ENCODE measurements at regions not wholly inside any gene's neighbourhood (a gene's known extent, or its start where the extent isn't known, plus 50 kb on each side); places are given as distances from the start of the nearest gene placed in this dataset.

GRCh38 chr9:129522351-129522750, 98.5 kb downstream of the C9orf50 start (continued):
- no peak for TF ChIP-seq CREB5 (CRISPR knock-in tag; IDR thresholded peaks at IDR 0.05; ENCODE audit: low read depth)
- no peak for TF ChIP-seq OSR1 (CRISPR knock-in tag; IDR thresholded peaks at IDR 0.05)
- TF ChIP-seq ISL1 (CRISPR knock-in tag; IDR thresholded peaks at IDR 0.05), result no peak

DNA sequence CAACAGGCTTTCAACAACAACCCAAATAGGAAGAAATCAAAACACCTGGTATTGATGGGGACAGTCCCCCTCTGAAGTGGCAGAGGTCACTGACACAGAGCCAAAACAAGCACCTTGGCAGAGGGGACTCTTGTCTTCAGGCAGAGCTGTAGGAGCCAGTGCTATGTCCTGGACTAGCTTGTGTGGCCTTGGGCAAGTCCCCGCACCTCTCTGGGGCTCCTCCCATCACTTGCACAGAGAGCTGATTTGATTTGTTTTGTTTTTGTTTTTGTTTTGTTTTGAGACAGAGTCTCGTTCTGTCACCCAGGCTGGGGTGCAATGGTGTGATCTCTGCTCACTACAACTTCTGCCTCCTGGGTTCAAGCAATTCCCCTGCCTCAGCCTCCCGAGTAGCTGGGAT, 100.8 kb downstream of the C9orf50 start:
- no peak for TF ChIP-seq PPARA (CRISPR knock-in tag; IDR thresholded peaks at IDR 0.05; ENCODE audit: borderline replicate concordance)
- no peak for TF ChIP-seq ESRRG (CRISPR knock-in tag; IDR thresholded peaks at IDR 0.05)
- no peak for ATAC-seq

DNA sequence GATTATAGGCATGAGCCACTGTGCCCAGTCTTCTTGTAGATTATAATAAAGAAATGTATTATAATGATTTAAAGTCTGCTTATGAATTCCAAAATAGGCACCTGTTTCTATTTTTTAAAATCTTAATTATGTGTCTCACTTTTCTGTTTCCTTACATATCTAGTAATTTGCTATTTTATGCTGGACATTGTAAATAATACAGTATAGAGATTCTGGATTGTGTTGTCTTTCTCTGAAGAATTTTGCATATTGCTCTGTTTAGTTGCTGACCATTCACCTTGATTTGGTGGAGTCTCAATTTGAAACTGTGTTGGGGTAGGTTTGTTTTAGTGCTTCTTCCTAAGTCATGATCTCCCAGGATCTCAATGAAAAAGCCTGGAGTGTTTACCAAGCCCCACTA, 102.8 kb downstream of the C9orf50 start:
- TF ChIP-seq RARB (CRISPR knock-in tag; IDR thresholded peaks at IDR 0.05), result no peak
- no peak for TF ChIP-seq BACH2 (CRISPR knock-in tag; IDR thresholded peaks at IDR 0.05; ENCODE audit: borderline replicate concordance)
- ATAC-seq, result no peak

DNA sequence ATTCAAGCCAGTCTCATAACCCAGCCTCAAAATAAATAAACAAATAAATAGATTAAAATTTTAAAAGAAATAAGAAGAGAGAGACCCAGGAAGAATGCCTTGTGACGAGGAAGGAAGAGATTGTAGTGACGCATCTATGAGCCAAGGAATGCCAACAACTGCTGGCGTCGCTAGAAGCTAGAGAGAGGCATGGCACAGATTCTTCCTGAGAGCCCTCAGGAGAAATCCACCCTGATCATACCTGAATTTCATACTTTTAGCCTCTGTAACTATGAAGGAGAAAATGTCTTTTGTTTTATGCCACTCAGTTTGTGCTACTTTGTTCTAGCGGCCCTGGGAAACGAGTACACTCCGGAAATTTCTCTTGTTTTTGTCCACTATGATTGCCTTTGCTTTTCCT, 103.9 kb downstream of the C9orf50 start:
- TF ChIP-seq ZFP30 (CRISPR knock-in tag; IDR thresholded peaks at IDR 0.05) (no peak), CSRNP3 (CRISPR knock-in tag; IDR thresholded peaks at IDR 0.05) (no peak), TOX (CRISPR knock-in tag; IDR thresholded peaks at IDR 0.05; ENCODE audit: borderline replicate concordance) (no peak), ZNF8 (CRISPR knock-in tag; IDR thresholded peaks at IDR 0.05) (no peak), ESRRG (CRISPR knock-in tag; IDR thresholded peaks at IDR 0.05) (no peak), ZNF70 (CRISPR knock-in tag; IDR thresholded peaks at IDR 0.05) (no peak), CREB5 (CRISPR knock-in tag; IDR thresholded peaks at IDR 0.05; ENCODE audit: low read depth) (no peak)
- ATAC-seq, result no peak

DNA sequence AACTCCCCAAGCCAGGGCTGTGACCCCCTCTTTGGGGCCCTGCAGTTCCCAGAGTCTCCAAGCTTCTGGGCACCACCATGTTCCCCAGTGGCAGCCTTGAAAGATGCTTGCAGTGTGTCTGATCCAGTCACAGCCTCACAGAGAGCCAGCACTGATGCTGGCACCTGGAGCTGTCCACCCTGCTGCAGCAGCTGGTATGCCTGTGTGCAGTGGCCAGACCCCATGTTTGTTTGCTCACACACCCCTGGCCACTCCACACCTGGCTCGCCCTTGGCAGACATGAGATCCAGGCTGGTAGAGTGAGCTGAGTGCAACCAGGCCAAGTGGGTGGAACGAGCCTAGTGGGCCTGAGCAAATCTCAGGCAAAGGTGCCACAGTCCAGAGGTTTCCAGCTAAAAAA, 106.0 kb downstream of the C9orf50 start:
- no peak for ATAC-seq
- TF ChIP-seq ZNF70 (CRISPR knock-in tag; IDR thresholded peaks at IDR 0.05), result no peak

GRCh38 chr9:129514497-129514867, 106.4 kb downstream of the C9orf50 start:
- no peak for TF ChIP-seq CSDC2 (CRISPR knock-in tag; IDR thresholded peaks at IDR 0.05)
- TF ChIP-seq OSR1 (CRISPR knock-in tag; IDR thresholded peaks at IDR 0.05), result no peak
- no peak for TF ChIP-seq BACH2 (CRISPR knock-in tag; IDR thresholded peaks at IDR 0.05; ENCODE audit: borderline replicate concordance)
- no peak for TF ChIP-seq ARNTL (CRISPR knock-in tag; IDR thresholded peaks at IDR 0.05; ENCODE audit: borderline replicate concordance, low read depth)
- TF ChIP-seq ISL1 (CRISPR knock-in tag; IDR thresholded peaks at IDR 0.05), result no peak
- TF ChIP-seq CSRNP3 (CRISPR knock-in tag; IDR thresholded peaks at IDR 0.05), result no peak
- TF ChIP-seq ZFP3 (CRISPR knock-in tag; IDR thresholded peaks at IDR 0.05), result no peak
- TF ChIP-seq RARB (CRISPR knock-in tag; IDR thresholded peaks at IDR 0.05), result no peak
- TF ChIP-seq, protein P1, sequence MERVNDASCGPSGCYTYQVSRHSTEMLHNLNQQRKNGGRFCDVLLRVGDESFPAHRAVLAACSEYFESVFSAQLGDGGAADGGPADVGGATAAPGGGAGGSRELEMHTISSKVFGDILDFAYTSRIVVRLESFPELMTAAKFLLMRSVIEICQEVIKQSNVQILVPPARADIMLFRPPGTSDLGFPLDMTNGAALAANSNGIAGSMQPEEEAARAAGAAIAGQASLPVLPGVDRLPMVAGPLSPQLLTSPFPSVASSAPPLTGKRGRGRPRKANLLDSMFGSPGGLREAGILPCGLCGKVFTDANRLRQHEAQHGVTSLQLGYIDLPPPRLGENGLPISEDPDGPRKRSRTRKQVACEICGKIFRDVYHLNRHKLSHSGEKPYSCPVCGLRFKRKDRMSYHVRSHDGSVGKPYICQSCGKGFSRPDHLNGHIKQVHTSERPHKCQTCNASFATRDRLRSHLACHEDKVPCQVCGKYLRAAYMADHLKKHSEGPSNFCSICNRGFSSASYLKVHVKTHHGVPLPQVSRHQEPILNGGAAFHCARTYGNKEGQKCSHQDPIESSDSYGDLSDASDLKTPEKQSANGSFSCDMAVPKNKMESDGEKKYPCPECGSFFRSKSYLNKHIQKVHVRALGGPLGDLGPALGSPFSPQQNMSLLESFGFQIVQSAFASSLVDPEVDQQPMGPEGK (CRISPR knock-in tag; IDR thresholded peaks at IDR 0.05; ENCODE audit: borderline replicate concordance), result no peak
- no peak for TF ChIP-seq ZNF70 (CRISPR knock-in tag; IDR thresholded peaks at IDR 0.05)
- no peak for TF ChIP-seq PPARA (CRISPR knock-in tag; IDR thresholded peaks at IDR 0.05; ENCODE audit: borderline replicate concordance)
- no peak for ATAC-seq

Data from SK-N-SH treated with all-trans-retinoic acid at 6 μM for 48 hours (cell line).